HG02759 (cell line): ENCODE measurements at regions not wholly inside any gene's neighbourhood (a gene's known extent, or its start where the extent isn't known, plus 50 kb on each side); places are given as distances from the start of the nearest gene placed in this dataset.

Source experiments
- ATAC-seq: cut with Tn5 transposase; IDR thresholded peaks from one replicate; pipeline ENCODE4 v1.9.1; 2021; ENCODE audit warnings: mild to moderate bottlenecking, moderate library complexity; ENCODE audit not compliant: unreplicated experiment

- no peak for ATAC-seq
These were observed 309.5 kb downstream of the OSTF1 start for GRCh38 chr9:75397836-75398235.

- ATAC-seq: no peak
These were observed 320.1 kb downstream of the OSTF1 start for GRCh38 chr9:75408391-75408790.

DNA sequence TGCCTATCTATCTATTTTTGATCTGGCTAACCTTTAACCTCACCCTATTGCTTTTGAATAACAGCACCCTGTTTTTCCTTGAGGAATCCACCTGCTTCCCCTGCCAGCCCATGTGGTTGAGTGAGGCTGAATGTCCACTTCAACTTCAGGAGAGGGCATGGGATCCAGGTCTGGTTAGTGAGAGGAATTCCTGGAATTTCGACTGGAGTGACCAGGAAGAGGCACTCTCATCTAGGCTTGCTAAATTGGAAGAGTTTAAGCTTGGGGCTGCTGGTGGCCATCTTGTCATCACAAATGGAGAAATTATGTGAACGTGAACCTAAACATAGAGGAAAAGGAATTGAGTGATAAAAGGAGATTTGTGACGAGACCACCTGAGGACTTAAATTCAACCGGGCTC is 322.1 kb downstream of the OSTF1 start:
- no peak for ATAC-seq

DNA sequence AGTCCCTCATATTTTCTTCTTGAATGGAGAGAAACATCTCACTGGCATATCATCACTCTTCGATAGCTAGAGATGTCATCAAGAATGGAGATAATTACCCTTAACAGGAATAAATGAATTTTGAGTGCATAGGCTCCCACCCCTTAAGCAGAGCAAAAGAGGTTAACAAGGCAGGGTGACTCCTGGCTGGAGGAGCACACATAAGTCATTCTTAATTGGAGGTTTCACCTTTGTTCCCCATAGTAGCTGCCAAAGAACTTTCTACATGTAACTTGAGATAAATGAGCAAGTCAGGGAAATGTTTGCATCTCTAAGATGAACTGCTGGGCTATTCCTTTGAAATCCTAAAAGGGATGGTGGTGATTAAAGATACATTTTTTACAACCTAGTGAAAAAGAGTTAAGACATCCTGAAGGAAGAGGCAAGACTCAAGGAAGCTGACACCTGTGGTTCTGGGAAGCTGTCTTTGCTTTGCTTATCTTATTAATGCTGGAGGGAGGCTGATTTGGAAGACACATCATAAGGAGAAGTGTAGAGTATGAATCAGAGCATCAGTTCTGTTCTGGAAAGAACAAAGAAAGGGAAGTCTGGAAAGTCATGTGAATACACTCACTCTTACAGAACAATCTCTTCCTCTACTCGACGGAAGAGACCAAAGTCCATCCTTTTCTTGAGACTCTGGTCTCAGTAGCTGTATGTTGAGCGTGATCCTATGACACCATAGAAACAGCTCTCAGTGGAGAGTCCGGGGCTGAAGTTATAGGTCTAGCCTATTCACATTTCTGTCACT is 326.3 kb downstream of the OSTF1 start:
- ATAC-seq: no peak

DNA sequence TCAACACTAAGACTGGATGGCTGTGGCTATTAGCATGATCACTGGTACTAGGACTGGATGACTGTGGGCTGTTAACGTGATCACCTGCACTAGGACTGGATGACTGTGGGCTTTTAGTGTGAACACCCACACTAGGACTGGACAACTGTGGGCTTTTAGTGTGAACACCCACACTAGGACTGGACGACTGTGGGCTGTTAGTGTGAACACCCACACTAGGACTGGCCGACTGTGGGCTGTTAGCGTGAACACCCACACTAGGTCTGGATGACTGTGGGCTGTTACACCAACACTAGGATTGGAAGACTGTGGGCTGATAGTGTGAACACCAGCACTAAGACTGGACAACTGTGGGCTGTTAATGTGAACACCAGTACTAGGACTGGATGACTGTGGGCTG is 329.2 kb downstream of the OSTF1 start:
- no peak for ATAC-seq

- ATAC-seq: no peak
These were observed 330.2 kb downstream of the OSTF1 start for GRCh38 chr9:75418518-75418917.

- no peak for ATAC-seq
These were observed 334.7 kb downstream of the OSTF1 start for GRCh38 chr9:75422944-75423522.

- no peak for ATAC-seq
These were observed 341.5 kb downstream of the OSTF1 start for GRCh38 chr9:75429531-75430475.

DNA sequence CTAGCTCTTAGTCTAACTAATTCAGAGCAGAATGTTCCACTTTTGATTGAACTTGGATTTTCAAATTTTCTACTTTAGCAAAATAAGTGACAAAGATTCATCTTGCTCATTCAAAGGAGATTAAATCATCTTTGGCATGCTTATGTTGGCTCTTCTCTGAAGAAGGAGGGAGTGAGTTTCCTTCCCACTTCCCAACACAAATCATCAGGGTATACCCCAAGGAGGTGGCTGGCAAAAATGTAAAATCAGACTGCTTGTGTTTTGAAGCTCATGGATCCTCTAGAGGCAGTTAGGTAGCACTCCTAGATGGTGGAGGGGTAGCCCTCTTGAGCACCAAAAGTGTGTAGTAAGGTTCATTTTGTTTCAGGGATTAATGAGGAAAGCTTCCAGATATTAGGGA is 343.1 kb downstream of the OSTF1 start:
- no peak for ATAC-seq

DNA sequence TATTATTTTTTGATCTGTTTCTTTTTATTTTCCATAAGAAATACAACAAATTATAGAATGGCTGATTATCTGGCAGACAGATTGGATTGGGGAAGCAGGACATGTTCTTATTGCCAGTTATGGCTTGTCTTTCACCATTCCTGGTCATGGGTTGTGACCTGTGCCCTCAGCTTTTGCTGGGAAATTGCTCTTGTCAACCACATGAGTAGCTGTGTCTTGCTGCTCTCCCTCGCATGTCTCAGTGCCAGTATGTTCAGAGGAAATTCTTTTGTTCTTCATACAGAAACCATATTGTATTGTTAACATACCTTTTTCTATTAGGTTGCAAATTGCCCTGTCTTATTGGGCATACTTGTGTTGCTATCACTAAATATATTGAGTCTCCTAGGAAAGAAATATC is 344.1 kb downstream of the OSTF1 start:
- no peak for ATAC-seq

- no peak for ATAC-seq
These were observed 344.6 kb downstream of the OSTF1 start for GRCh38 chr9:75432888-75433287.

DNA sequence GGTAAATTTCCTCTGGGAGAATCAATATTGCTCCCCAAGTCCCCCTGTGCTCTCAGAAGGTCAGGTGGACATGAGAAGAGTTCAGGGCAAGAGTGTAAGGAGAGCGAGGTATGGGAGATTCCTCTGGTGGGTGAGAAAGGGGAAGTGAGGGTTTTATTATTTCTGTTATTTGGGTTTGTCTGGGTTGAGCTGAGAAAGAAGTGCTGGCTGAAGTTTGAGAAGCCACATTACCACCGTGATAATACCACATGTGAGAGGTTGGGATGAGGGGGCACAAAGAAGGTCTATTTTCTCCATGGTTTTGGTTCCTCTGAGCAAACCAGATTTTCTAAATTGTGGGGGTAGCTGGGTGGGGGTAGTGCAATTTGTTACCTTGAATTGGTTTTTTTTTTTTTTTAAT is 350.4 kb downstream of the OSTF1 start:
- ATAC-seq: no peak

DNA sequence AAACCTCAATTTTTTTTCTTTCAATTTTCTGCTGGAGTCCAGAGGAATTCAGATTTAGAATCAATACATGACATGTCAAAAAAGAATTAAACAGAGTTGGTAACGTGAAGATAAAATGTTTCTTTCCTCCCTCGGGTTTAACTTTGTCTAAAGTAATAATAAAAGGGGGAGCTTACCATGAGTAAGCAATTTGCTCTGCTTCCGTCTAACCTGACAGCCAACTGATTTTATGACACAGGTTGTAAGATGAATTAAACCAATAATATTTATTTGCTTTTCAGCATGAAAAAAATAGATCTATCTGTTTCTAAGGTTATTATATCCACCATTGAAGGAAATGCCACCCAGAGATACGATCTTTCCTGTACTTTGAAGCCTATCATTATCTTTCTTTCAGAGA is 352.6 kb downstream of the OSTF1 start:
- no peak for ATAC-seq

DNA sequence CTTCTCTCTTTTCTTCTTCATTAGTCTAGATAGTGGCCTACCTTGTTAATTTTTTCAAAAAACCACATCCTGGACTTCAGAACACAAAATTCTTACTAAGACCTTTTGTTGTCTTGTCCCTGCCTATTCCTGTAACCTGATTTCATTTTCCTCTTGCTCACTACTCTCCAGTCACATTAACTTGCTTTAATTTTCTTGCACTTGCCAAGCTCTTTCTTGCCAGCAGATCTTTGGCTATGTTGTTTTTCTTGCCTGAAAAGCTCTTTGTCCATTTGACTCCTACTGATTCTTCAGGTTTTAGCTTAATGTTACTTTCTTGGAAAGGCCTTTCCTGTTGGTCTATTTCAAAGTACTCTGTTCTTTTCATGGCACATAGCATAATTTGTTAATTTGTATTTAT is 356.8 kb downstream of the OSTF1 start:
- no peak for ATAC-seq

- ATAC-seq: no peak
These were observed 359.0 kb downstream of the OSTF1 start for GRCh38 chr9:75447281-75447680.

DNA sequence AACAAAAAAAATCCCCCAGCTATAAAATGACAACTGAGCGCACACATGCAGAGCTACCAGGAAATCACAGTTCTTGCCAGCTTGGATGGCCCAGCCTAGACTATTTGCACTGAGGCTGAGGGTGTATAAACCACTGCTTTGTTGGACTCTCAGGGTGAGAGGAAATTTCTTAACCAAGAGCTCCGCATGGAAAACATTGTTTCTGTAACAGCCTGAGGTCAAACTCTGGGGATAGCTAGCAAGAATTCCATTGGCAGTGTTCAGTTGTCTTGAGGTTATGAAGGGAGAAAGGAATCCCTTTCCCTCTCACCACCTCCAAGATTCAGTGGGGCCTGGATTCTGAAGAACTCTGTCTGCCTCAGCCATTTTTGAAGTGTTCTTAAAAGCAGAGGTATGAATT is 360.0 kb downstream of the OSTF1 start:
- ATAC-seq: no peak

DNA sequence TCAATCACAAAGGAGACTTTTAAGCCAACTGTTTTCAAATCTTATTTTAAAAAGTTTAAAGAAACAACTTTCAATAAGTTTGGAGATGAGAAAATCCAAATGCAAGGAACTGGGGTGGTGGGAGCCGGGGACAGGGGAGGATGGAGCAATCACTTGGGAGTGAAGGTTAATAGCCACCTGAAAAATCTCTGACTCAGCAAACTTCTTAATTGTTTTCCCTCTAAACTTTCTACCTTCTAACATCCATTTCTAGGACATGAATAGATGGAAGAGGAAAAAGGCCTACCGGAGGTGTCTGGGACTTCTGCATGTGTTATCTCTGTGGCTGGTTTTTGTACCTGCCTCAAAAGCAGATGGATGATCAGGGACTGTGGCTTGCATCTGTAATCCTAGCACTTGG is 360.6 kb downstream of the OSTF1 start:
- ATAC-seq: no peak

GRCh38 chr9:75451045-75451444 is 362.7 kb downstream of the OSTF1 start:
- no peak for ATAC-seq

DNA sequence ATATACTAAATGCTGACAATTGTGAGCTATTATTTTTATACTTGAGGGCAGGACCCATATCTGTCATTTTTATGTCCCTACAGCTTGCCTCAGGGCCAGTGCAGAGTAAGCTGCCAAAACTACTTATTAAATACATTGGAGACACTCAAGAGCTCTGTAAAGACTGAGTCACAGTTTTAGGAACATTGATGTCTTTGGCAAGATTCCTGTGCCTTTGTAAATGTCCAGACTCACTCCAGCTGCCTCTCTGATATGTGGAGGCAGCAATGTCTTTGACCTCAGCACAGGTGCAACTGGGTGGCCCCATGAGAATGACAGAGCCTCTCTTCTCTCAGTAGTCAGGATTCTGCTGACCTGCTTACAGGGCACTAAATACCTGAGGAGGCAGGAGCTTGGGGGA is 363.2 kb downstream of the OSTF1 start:
- ATAC-seq: no peak

DNA sequence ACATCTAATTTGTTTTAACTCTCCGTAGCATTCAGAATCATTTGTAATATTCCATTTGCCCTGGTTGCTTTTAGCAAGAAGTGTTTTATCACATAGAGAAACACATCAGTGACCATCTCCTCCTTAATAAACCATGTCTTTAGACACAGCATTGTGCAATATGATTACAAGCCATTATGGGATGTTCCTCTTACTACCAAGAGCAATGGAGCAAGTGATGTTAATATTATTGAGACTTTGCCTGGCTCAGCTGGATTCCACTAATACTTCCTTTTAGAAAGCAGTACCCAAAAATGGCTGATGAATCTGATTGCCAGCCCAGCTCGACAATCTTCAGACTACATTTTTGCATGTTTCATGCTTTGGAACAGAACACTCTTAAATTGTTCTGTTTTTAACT is 364.2 kb downstream of the OSTF1 start:
- no peak for ATAC-seq

DNA sequence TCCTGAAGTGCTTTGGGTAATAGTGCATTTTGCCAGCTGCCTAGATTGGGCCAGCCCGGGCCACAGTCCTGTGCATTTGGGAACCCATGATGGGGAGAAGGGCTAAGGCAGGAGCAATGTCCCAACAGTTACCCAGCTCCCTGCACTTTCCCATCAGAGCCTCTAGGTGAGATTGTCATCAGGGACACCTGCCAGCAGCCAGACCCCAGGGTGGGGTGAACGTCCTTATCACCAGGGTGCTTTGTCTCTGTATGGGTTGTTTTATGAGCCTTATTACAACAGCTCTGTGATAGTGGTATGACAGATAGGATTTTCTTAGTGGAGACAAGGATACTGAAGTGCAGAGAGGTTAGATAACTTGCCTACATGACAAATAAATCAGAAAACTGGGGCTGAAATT is 365.7 kb downstream of the OSTF1 start:
- ATAC-seq: no peak

GRCh38 chr9:75454891-75455290 is 366.6 kb downstream of the OSTF1 start:
- no peak for ATAC-seq
